Hepatocyte (in vitro differentiated cells): ENCODE measurements at regions not wholly inside any gene's neighbourhood (a gene's known extent, or its start where the extent isn't known, plus 50 kb on each side); places are given as distances from the start of the nearest gene placed in this dataset.

Experiments used
- EZH2 ChIP-seq: fragments of 200-600 bp; sonication (generic); IDR thresholded peaks from 2 replicates; pipeline ENCODE4 v1.6.1; 2016; ENCODE audit warnings: antibody characterized with exemption, mild to moderate bottlenecking, borderline replicate concordance
- TF ChIP-seq, protein P1 (sequence below): fragments of 200-600 bp; sonication (generic); IDR thresholded peaks from 2 replicates; pipeline ENCODE4 v1.5.1; 2016; ENCODE audit warnings: antibody characterized with exemption, mild to moderate bottlenecking; ENCODE audit not compliant: poor library complexity

DNA sequence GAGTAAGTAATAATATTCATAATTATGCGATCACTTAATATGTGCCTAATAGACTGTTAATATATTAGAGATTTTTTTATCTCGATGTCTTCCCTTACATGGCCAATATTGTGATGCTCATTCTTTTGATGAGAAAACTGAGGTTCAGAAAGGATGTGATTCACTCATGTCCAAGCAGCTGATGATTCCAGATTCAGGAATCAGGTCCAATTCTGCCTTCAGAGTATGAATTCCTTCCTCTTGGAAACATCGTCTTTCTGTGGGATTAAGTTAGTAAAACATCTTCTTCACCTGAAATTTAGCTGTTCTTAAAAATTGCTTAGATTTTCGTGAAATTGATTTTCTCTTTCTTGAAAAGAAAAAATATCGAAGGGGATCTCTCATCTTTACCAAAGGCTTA is 242.5 kb upstream of the RFX3 start:
- TF ChIP-seq, protein P1, sequence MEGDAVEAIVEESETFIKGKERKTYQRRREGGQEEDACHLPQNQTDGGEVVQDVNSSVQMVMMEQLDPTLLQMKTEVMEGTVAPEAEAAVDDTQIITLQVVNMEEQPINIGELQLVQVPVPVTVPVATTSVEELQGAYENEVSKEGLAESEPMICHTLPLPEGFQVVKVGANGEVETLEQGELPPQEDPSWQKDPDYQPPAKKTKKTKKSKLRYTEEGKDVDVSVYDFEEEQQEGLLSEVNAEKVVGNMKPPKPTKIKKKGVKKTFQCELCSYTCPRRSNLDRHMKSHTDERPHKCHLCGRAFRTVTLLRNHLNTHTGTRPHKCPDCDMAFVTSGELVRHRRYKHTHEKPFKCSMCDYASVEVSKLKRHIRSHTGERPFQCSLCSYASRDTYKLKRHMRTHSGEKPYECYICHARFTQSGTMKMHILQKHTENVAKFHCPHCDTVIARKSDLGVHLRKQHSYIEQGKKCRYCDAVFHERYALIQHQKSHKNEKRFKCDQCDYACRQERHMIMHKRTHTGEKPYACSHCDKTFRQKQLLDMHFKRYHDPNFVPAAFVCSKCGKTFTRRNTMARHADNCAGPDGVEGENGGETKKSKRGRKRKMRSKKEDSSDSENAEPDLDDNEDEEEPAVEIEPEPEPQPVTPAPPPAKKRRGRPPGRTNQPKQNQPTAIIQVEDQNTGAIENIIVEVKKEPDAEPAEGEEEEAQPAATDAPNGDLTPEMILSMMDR, result no peak
- TF ChIP-seq EZH2, result no peak
